H9 (cell line): ENCODE measurements at regions not wholly inside any gene's neighbourhood (a gene's known extent, or its start where the extent isn't known, plus 50 kb on each side); places are given as distances from the start of the nearest gene placed in this dataset.

Experiments
- DNase-seq: peaks from one replicate; pipeline ENCODE4 v3.0.0-alpha.2; 2017
- H2AFZ ChIP-seq: one replicate; pipeline ENCODE4 v1.6.1; 2013; ENCODE audit warnings: mild to moderate bottlenecking, low read length, control low read depth, moderate library complexity
- H2AK5ac ChIP-seq: 2 replicates; pipeline ENCODE4 v1.6.1; 2013; ENCODE audit warnings: low read length, control low read depth, mixed read lengths; ENCODE audit not compliant: insufficient read length
- H2BK120ac ChIP-seq: one replicate; pipeline ENCODE4 v1.6.1; 2013; ENCODE audit warnings: low read depth, mild to moderate bottlenecking, low read length, control low read depth, inconsistent platforms; ENCODE audit not compliant: poor library complexity, severe bottlenecking
- H2BK12ac ChIP-seq: 2 replicates; pipeline ENCODE4 v1.6.1; 2013; ENCODE audit warnings: low read length, control low read depth, mixed read lengths, low read depth; ENCODE audit not compliant: insufficient read length
- H2BK15ac ChIP-seq: 2 replicates; pipeline ENCODE4 v1.6.1; 2013; ENCODE audit warnings: low read depth, low read length, control low read depth
- H2BK20ac ChIP-seq: one replicate; pipeline ENCODE4 v1.6.1; 2013; ENCODE audit warnings: low read depth, mild to moderate bottlenecking, low read length, control low read depth, inconsistent platforms; ENCODE audit not compliant: poor library complexity, severe bottlenecking
- H2BK5ac ChIP-seq: 2 replicates; pipeline ENCODE4 v1.6.1; 2013; ENCODE audit warnings: low read length, control low read depth, mixed read lengths; ENCODE audit not compliant: insufficient read length
- H3K14ac ChIP-seq: 2 replicates; pipeline ENCODE4 v1.6.1; 2013; ENCODE audit warnings: low read length, control low read depth; ENCODE audit not compliant: insufficient read depth
- H3K18ac ChIP-seq: 2 replicates; pipeline ENCODE4 v1.6.1; 2013; ENCODE audit warnings: low read depth, mild to moderate bottlenecking, mixed read lengths, low read length, control low read depth; ENCODE audit not compliant: insufficient read length
- H3K23ac ChIP-seq: 2 replicates; pipeline ENCODE4 v1.6.1; 2013; ENCODE audit warnings: low read length, control low read depth, mixed read lengths, low read depth; ENCODE audit not compliant: insufficient read length
- H3K23me2 ChIP-seq: 2 replicates; pipeline ENCODE4 v1.6.1; 2013; ENCODE audit warnings: low read depth, mild to moderate bottlenecking, mixed read lengths, low read length, control low read depth; ENCODE audit not compliant: insufficient read length, poor library complexity, severe bottlenecking
- H3K27ac ChIP-seq: 2 replicates; pipeline ENCODE4 v1.5.1; 2013; ENCODE audit warnings: low read length, control low read depth, mixed read lengths, low read depth; ENCODE audit not compliant: insufficient read length
- H3K27me3 ChIP-seq: 2 replicates; pipeline ENCODE4 v1.6.1; 2013; ENCODE audit warnings: low read length, control low read depth, inconsistent platforms; ENCODE audit not compliant: insufficient read depth
- H3K4ac ChIP-seq: 2 replicates; pipeline ENCODE4 v1.6.1; 2013; ENCODE audit warnings: low read depth, mild to moderate bottlenecking, control low read depth, inconsistent platforms, low read length, moderate library complexity
- H3K4me1 ChIP-seq: 2 replicates; pipeline ENCODE4 v1.6.1; 2013; ENCODE audit warnings: low read length, control low read depth, inconsistent platforms; ENCODE audit not compliant: insufficient read depth
- H3K4me2 ChIP-seq: 2 replicates; pipeline ENCODE4 v1.6.1; 2013; ENCODE audit warnings: low read length, control low read depth, mixed read lengths; ENCODE audit not compliant: insufficient read length, insufficient read depth
- H3K56ac ChIP-seq: 2 replicates; pipeline ENCODE4 v1.6.1; 2013; ENCODE audit warnings: low read depth, mild to moderate bottlenecking, mixed read lengths, low read length, control low read depth; ENCODE audit not compliant: insufficient read length
- H3K79me1 ChIP-seq: 2 replicates; pipeline ENCODE4 v1.6.1; 2013; ENCODE audit warnings: low read depth, mild to moderate bottlenecking, moderate library complexity, low read length, control low read depth, inconsistent platforms; ENCODE audit not compliant: insufficient read depth, poor library complexity, severe bottlenecking
- H3K79me2 ChIP-seq: 2 replicates; pipeline ENCODE4 v1.6.1; 2013; ENCODE audit warnings: low read length, control low read depth, inconsistent platforms; ENCODE audit not compliant: insufficient read depth
- H3K9ac ChIP-seq: 2 replicates; pipeline ENCODE4 v1.6.1; 2013; ENCODE audit warnings: low read length, control low read depth, mixed read lengths; ENCODE audit not compliant: insufficient read length; ENCODE audit errors: extremely low read depth
- H3K9me3 ChIP-seq: one replicate; pipeline ENCODE4 v1.6.1; 2013; ENCODE audit warnings: low read depth, low read length, inconsistent platforms; ENCODE audit not compliant: control insufficient read depth
- H3T11ph ChIP-seq: one replicate; pipeline ENCODE4 v1.6.1; 2013; ENCODE audit warnings: mild to moderate bottlenecking, low read length, control low read depth, inconsistent platforms
- H4K20me1 ChIP-seq: one replicate; pipeline ENCODE4 v1.6.1; 2013; ENCODE audit not compliant: control insufficient read depth, insufficient read length, insufficient read depth
- H4K5ac ChIP-seq: 2 replicates; pipeline ENCODE4 v1.6.1; 2013; ENCODE audit warnings: low read depth, mild to moderate bottlenecking, mixed read lengths, low read length, control low read depth; ENCODE audit not compliant: insufficient read length
- H4K8ac ChIP-seq: replicated peaks from 2 replicates; pipeline ENCODE4 v1.6.1; 2013; ENCODE audit warnings: low read length, control low read depth, mixed read lengths, low read depth; ENCODE audit not compliant: insufficient read length
- H4K91ac ChIP-seq: 2 replicates; pipeline ENCODE4 v1.6.1; 2013; ENCODE audit warnings: low read depth, mild to moderate bottlenecking, moderate library complexity, mixed read lengths, low read length, control low read depth; ENCODE audit not compliant: insufficient read length
- H3K27ac Mint-ChIP-seq, 3 experiments: 2 replicates in 2 of 3; 3 replicates in 1 of 3; pipeline ENCODE4 v1.8.0; 2020 to 2021; ENCODE audit warnings: mixed read lengths in 3 of 3, mild to moderate bottlenecking in 1 of 3, moderate library complexity in 1 of 3
- H3K27me3 Mint-ChIP-seq: 2 replicates; pipeline ENCODE4 v1.8.0; 2021; ENCODE audit warnings: low read depth, mild to moderate bottlenecking, moderate library complexity, mixed read lengths
- H3K36me3 Mint-ChIP-seq, 3 experiments: 2 replicates in 2 of 3; 3 replicates in 1 of 3; pipeline ENCODE4 v1.8.0; 2020 to 2021; ENCODE audit warnings: low read depth in 3 of 3, mixed read lengths in 3 of 3; ENCODE audit not compliant: insufficient read depth in 1 of 3
- H3K4me1 Mint-ChIP-seq, 2 experiments: 2 replicates each; pipeline ENCODE4 v1.8.0; 2020; ENCODE audit warnings: mixed read lengths in 2 of 2
- H3K4me3 Mint-ChIP-seq, 2 experiments: 2 replicates in 1 of 2; 3 replicates in 1 of 2; pipeline ENCODE4 v1.8.0; 2020 to 2021; ENCODE audit warnings: mild to moderate bottlenecking in 2 of 2, mixed read lengths in 2 of 2, moderate library complexity in 1 of 2
- H3K9me3 Mint-ChIP-seq, 2 experiments: 2 replicates in 1 of 2; 3 replicates in 1 of 2; pipeline ENCODE4 v1.8.0; 2020; ENCODE audit warnings: mild to moderate bottlenecking in 2 of 2, mixed read lengths in 2 of 2, moderate library complexity in 1 of 2
- WGBS: extraction: QIAGEN DNeasy Blood & Tissue Kit; methylation state at CpG from one replicate; pipeline ENCODE4 v1.1.7; 2013; ENCODE audit warnings: missing lambda C conversion rate, low lambda C conversion rate, mixed read lengths; ENCODE audit not compliant: insufficient read length; ENCODE audit errors: extremely low coverage; 5-methylcytosine and 5-hydroxymethylcytosine counted together
- TF ChIP-seq, protein P1 (sequence below): fragments of 200-600 bp; sonication (generic); conservative IDR thresholded peaks from 3 replicates; pipeline ENCODE4 v1.8.0; 2021; ENCODE audit warnings: antibody characterized with exemption, mild to moderate bottlenecking

DNA sequence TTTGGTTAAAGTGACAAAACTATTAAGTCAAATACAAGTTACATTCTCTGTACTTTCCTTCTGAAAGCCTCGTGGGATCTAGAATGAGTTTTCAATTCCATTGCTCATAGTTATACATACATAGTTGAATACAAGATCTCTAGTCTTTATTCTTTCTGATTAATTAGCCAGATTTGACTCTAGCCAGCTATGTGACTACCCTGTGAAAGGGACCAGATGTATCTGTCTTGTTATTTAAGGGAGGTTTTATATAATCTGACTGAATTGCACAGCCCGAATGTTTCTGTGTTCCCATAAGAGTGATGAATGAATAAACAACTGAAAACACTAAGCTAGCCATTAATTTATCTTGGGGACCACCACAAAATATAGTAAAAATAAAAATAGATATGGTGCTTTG is 166.7 kb downstream of the TMEM167A start:
- Histone ChIP-seq H2BK120ac (no peak overlapping the region), H2BK12ac (no peak overlapping the region), H3K18ac (no peak overlapping the region), H4K8ac (no peak overlapping the region), H3K27me3 (no peaks in the 10 kb centered on the region), H3K14ac (no peak overlapping the region), H3K9me3 (no peaks in the 10 kb centered on the region), H3T11ph (no peak overlapping the region), H4K20me1 (no peaks in the 10 kb centered on the region), H3K4me1 (no peaks in the 10 kb centered on the region), H3K9ac (no peak overlapping the region), H3K23ac (no peak overlapping the region), H2AFZ (no peak overlapping the region), H3K4ac (no peak overlapping the region), H3K56ac (no peak overlapping the region), H4K5ac (no peak overlapping the region), H2BK20ac (no peak overlapping the region), H3K27ac (no peak overlapping the region), H4K91ac (no peak overlapping the region), H3K79me1 (no peaks in the 10 kb centered on the region), H3K4me2 (no peak overlapping the region), H2BK15ac (no peak overlapping the region), H3K23me2 (no peaks in the 10 kb centered on the region), H2BK5ac (no peak overlapping the region), H2AK5ac (no peak overlapping the region), H3K79me2 (no peaks in the 10 kb centered on the region)
- Mint-ChIP-seq H3K27ac (no peak overlapping the region), H3K4me3 (no peak overlapping the region), H3K4me1 (peaks cover 11% of the 10 kb centered on the region in 2 experiments), H3K36me3 (peaks cover 6 to 7% (median 6%) of the 10 kb centered on the region in 3 experiments), H3K9me3 (peaks cover 6% of the 10 kb centered on the region in 2 experiments), H3K27me3 (no peaks in the 10 kb centered on the region)
- TF ChIP-seq, protein P1, sequence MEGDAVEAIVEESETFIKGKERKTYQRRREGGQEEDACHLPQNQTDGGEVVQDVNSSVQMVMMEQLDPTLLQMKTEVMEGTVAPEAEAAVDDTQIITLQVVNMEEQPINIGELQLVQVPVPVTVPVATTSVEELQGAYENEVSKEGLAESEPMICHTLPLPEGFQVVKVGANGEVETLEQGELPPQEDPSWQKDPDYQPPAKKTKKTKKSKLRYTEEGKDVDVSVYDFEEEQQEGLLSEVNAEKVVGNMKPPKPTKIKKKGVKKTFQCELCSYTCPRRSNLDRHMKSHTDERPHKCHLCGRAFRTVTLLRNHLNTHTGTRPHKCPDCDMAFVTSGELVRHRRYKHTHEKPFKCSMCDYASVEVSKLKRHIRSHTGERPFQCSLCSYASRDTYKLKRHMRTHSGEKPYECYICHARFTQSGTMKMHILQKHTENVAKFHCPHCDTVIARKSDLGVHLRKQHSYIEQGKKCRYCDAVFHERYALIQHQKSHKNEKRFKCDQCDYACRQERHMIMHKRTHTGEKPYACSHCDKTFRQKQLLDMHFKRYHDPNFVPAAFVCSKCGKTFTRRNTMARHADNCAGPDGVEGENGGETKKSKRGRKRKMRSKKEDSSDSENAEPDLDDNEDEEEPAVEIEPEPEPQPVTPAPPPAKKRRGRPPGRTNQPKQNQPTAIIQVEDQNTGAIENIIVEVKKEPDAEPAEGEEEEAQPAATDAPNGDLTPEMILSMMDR: no peak
- no CpG with 5 or more reads among the region's 2 CpGs for WGBS
- DNase-seq: no peak
